IMR-90 (cell line): ENCODE measurements at regions not wholly inside any gene's neighbourhood (a gene's known extent, or its start where the extent isn't known, plus 50 kb on each side); places are given as distances from the start of the nearest gene placed in this dataset.

Source experiments
- ATAC-seq: fragments of 200-7000 bp; cut with Tn5 transposase; 2 replicates; pipeline ENCODE4 v1.9.1; 2020; ENCODE audit warnings: low read depth, mild to moderate bottlenecking, moderate library complexity
- BruUV-seq: library from RNA; stranded (reverse); fragments of 400-500 nt; replicated peaks from 2 replicates; lab custom pipeline; 2021; lab: Mats Ljungman, UMichigan
- CTCF ChIA-PET: fragments of 300-600 bp; formaldehyde crosslinking; extraction: SDS; loops from one replicate; lab custom pipeline; 2021; ENCODE audit warnings: antibody characterized with exemption; lab: Yijun Ruan, JAX
- POLR2A ChIA-PET: fragments of 300-600 bp; sonication (Branson Sonifier 250); formaldehyde crosslinking; loops from one replicate; lab custom pipeline; 2022; ENCODE audit warnings: antibody characterized with exemption; ENCODE audit not compliant: unreplicated experiment; lab: Charles Lee
- DNase-seq: peaks from one replicate; pipeline ENCODE4 v3.0.0; 2013
- H2AFZ ChIP-seq: replicated peaks from 2 replicates; pipeline ENCODE3; 2013; ENCODE audit warnings: low read length, mild to moderate bottlenecking; ENCODE audit not compliant: poor library complexity
- H2AK5ac ChIP-seq: 2 replicates; pipeline ENCODE4 v1.6.1; 2013; ENCODE audit warnings: low read depth, low read length, inconsistent platforms
- H2AK9ac ChIP-seq: replicated peaks from 2 replicates; pipeline ENCODE3; 2013; ENCODE audit warnings: mild to moderate bottlenecking, low read depth, low read length, moderate library complexity; ENCODE audit not compliant: poor library complexity
- H2BK120ac ChIP-seq: 2 replicates; pipeline ENCODE4 v1.6.1; 2013; ENCODE audit warnings: low read depth, low read length, inconsistent platforms
- H2BK15ac ChIP-seq: 3 replicates; pipeline ENCODE4 v1.6.1; 2013; ENCODE audit warnings: low read depth, low read length, inconsistent platforms
- H2BK20ac ChIP-seq: 2 replicates; pipeline ENCODE4 v1.6.1; 2013; ENCODE audit warnings: low read depth, mild to moderate bottlenecking, inconsistent platforms, low read length, moderate library complexity
- H2BK5ac ChIP-seq: 2 replicates; pipeline ENCODE4 v1.6.1; 2013; ENCODE audit warnings: mild to moderate bottlenecking, low read depth, low read length, inconsistent platforms; ENCODE audit not compliant: poor library complexity, severe bottlenecking
- H3K14ac ChIP-seq: replicated peaks from 2 replicates; pipeline ENCODE4 v1.6.1; 2013; ENCODE audit warnings: low read depth, low read length, inconsistent platforms
- H3K18ac ChIP-seq: 2 replicates; pipeline ENCODE4 v1.6.1; 2013; ENCODE audit warnings: low read depth, low read length, control low read depth
- H3K23ac ChIP-seq: 2 replicates; pipeline ENCODE4 v1.6.1; 2013; ENCODE audit warnings: low read depth, low read length, inconsistent platforms
- H3K27ac ChIP-seq: 2 replicates; pipeline ENCODE4 v1.5.1; 2013; ENCODE audit warnings: mild to moderate bottlenecking, control low read depth, low read length; ENCODE audit not compliant: insufficient read depth
- H3K27me3 ChIP-seq: 2 replicates; pipeline ENCODE4 v1.6.1; 2013; ENCODE audit warnings: low read length; ENCODE audit not compliant: control insufficient read depth, insufficient read depth
- H3K36me3 ChIP-seq: 2 replicates; pipeline ENCODE4 v1.6.1; 2013; ENCODE audit warnings: low read length, mixed read lengths; ENCODE audit not compliant: control insufficient read depth, insufficient read depth
- H3K4ac ChIP-seq: 2 replicates; pipeline ENCODE4 v1.6.1; 2013; ENCODE audit warnings: low read depth, low read length, inconsistent platforms
- H3K4me1 ChIP-seq: 2 replicates; pipeline ENCODE4 v1.6.1; 2013; ENCODE audit warnings: low read length, mixed read lengths; ENCODE audit not compliant: control insufficient read depth, insufficient read depth
- H3K4me2 ChIP-seq: 2 replicates; pipeline ENCODE4 v1.6.1; 2013; ENCODE audit warnings: low read depth, mild to moderate bottlenecking, control low read depth, low read length, moderate library complexity
- H3K4me3 ChIP-seq: 2 replicates; pipeline ENCODE4 v1.5.1; 2013; ENCODE audit warnings: low read depth, mild to moderate bottlenecking, control low read depth, low read length, moderate library complexity; ENCODE audit not compliant: insufficient read depth
- H3K56ac ChIP-seq: 2 replicates; pipeline ENCODE4 v1.6.1; 2013; ENCODE audit warnings: low read length, inconsistent platforms; ENCODE audit not compliant: insufficient read depth; ENCODE audit errors: extremely low read depth
- H3K79me1 ChIP-seq, 2 experiments: 2 replicates each; pipeline ENCODE4 v1.6.1; 2013; ENCODE audit warnings: low read length in 2 of 2, inconsistent platforms in 1 of 2, low read depth in 1 of 2
- H3K9ac ChIP-seq: 2 replicates; pipeline ENCODE4 v1.6.1; 2013; ENCODE audit warnings: low read depth, low read length, control low read depth
- H3K9me1 ChIP-seq: 2 replicates; pipeline ENCODE4 v1.6.1; 2013; ENCODE audit warnings: low read length, inconsistent platforms; ENCODE audit not compliant: insufficient read depth
- H3K9me3 ChIP-seq: 2 replicates; pipeline ENCODE4 v1.6.1; 2013; ENCODE audit warnings: low read length; ENCODE audit not compliant: control insufficient read depth, insufficient read depth
- H4K20me1 ChIP-seq: 2 replicates; pipeline ENCODE4 v1.6.1; 2013; ENCODE audit warnings: low read length, inconsistent platforms; ENCODE audit not compliant: insufficient read depth
- H4K5ac ChIP-seq: 2 replicates; pipeline ENCODE4 v1.6.1; 2013; ENCODE audit warnings: mild to moderate bottlenecking, low read depth, low read length, control low read depth
- H4K8ac ChIP-seq, 2 experiments: 2 replicates each; pipeline ENCODE4 v1.6.1; 2013; ENCODE audit warnings: low read depth in 2 of 2, low read length in 2 of 2, control low read depth in 1 of 2, inconsistent platforms in 1 of 2
- H4K91ac ChIP-seq: 2 replicates; pipeline ENCODE4 v1.6.1; 2013; ENCODE audit warnings: low read depth, low read length, inconsistent platforms; ENCODE audit not compliant: insufficient read depth
- CEBPB ChIP-seq: IDR thresholded peaks from 2 replicates; pipeline ENCODE4 v1.6.1; 2012; ENCODE audit warnings: low read depth, low read length, improper control_type of control experiment
- CHD1 ChIP-seq: IDR thresholded peaks from 2 replicates; pipeline ENCODE4 v1.6.1; 2012; ENCODE audit warnings: low read depth, low read length, improper control_type of control experiment
- FOS ChIP-seq: fragments of 150-350 bp; IDR thresholded peaks from 2 replicates; pipeline ENCODE4 v1.6.1; 2016; ENCODE audit warnings: low read depth, low read length
- MAZ ChIP-seq: IDR thresholded peaks from 2 replicates; pipeline ENCODE4 v1.6.1; 2012; ENCODE audit warnings: low read depth, mild to moderate bottlenecking, low read length, improper control_type of control experiment, moderate library complexity, borderline replicate concordance
- MXI1 ChIP-seq: IDR thresholded peaks from 2 replicates; pipeline ENCODE4 v1.6.1; 2012; ENCODE audit warnings: low read depth, mild to moderate bottlenecking, low read length, moderate library complexity, borderline replicate concordance
- NFE2L2 ChIP-seq: fragments of 150-350 bp; IDR thresholded peaks from 2 replicates; pipeline ENCODE4 v1.6.1; 2016; ENCODE audit warnings: low read depth, mild to moderate bottlenecking, low read length
- POLR2A ChIP-seq: IDR thresholded peaks from 2 replicates; pipeline ENCODE4 v1.6.1; 2012; ENCODE audit warnings: mild to moderate bottlenecking, low read depth, low read length
- RAD21 ChIP-seq: IDR thresholded peaks from 2 replicates; pipeline ENCODE4 v1.6.1; 2012; ENCODE audit warnings: low read length, improper control_type of control experiment
- RCOR1 ChIP-seq: IDR thresholded peaks from 2 replicates; pipeline ENCODE4 v1.6.1; 2012; ENCODE audit warnings: mild to moderate bottlenecking, low read length, improper control_type of control experiment; ENCODE audit not compliant: insufficient replicate concordance
- RFX5 ChIP-seq: IDR thresholded peaks from 2 replicates; pipeline ENCODE4 v1.8.0; 2012; ENCODE audit warnings: low read depth, mild to moderate bottlenecking, low read length, moderate library complexity
- SMC3 ChIP-seq: fragments of 150-350 bp; IDR thresholded peaks from 2 replicates; pipeline ENCODE4 v1.6.1; 2016; ENCODE audit warnings: low read depth, mild to moderate bottlenecking, antibody characterized with exemption, low read length, moderate library complexity
- WGBS, 2 experiments: methylation state at CpG; one replicate each; pipeline versions ENCODE4 v1.1.5 to v1.1.7; 2013; ENCODE audit warnings: missing lambda C conversion rate in 2 of 2; ENCODE audit not compliant: insufficient read length in 1 of 2; ENCODE audit errors: extremely low coverage in 2 of 2; 5-methylcytosine and 5-hydroxymethylcytosine counted together
- dilution Hi-C: fragments of 300-500 bp; cut with HindIII; formaldehyde crosslinking; loops from one replicate; pipeline ENCODE4 v1.14.3; 2018; ENCODE audit warnings: low sequenced_read_pairs; ENCODE audit not compliant: unreplicated experiment
- in situ Hi-C: fragments of 300-500 bp; cut with MboI; formaldehyde crosslinking; loops from 3 replicates; pipeline ENCODE4 v1.14.3; 2019; ENCODE audit warnings: low sequenced_read_pairs, inconsistent platforms, mixed read lengths
- intact Hi-C: fragments of 100-400 bp; cut with micrococcal nuclease; formaldehyde crosslinking; loops from 2 replicates; pipeline ENCODE4 v1.10.0; 2022
- TF ChIP-seq, protein P1 (sequence below): fragments of 150-350 bp; IDR thresholded peaks from 2 replicates; pipeline ENCODE4 v1.6.1; 2016; ENCODE audit warnings: low read depth, mild to moderate bottlenecking, low read length, moderate library complexity, borderline replicate concordance
- TF ChIP-seq, protein P2 (sequence below): conservative IDR thresholded peaks from 2 replicates; pipeline ENCODE4 v1.5.1; 2012; ENCODE audit warnings: mild to moderate bottlenecking, low read depth, low read length, improper control_type of control experiment
- TF ChIP-seq, protein P3 (sequence below): fragments of 150-350 bp; IDR thresholded peaks from 2 replicates; pipeline ENCODE4 v1.6.1; 2017; ENCODE audit warnings: mild to moderate bottlenecking, antibody characterized with exemption, low read length, low read depth

DNA sequence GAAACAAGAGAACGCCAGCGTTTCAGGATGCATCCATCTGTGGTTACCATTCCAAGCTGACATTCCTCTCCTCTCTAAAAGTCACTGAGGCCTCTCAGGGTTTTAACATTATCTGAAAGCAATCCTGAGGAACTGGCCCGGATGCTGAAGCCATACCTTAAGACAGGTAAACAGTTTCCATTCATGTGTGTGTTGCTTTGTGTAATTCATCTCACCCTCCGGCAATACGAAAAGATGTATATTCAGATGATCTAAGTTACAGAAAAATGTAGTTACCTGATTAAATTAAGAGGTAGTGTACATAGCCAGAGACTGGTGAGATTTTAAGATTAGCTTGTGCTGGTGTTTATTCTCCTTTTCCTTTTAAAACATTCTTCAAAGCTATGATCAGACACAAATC lies 68.4 kb upstream of the BACH2 start:
- Histone ChIP-seq H3K27ac (no peak overlapping the region), H2AK9ac (no peak overlapping the region), H3K56ac (no peak overlapping the region), H3K9ac (no peak overlapping the region), H3K36me3 (no peaks in the 10 kb centered on the region), H3K4me1 (peaks cover 3% of the 10 kb centered on the region), H3K27me3 (no peaks in the 10 kb centered on the region; the same call in 1 of the 2 replicates), H3K14ac (no peak overlapping the region), H2BK120ac (no peak overlapping the region), H3K4ac (no peak overlapping the region), H4K5ac (no peak overlapping the region), H3K9me1 (0 out of 2 replicates have a peak, but pooled peaks cover 6% of the 10 kb centered on the region), H2AK5ac (no peak overlapping the region), H2BK20ac (no peak overlapping the region), H2BK5ac (no peak overlapping the region), H4K8ac (no peak overlapping the region), H2AFZ (no peak overlapping the region), H2BK15ac (no peak overlapping the region), H3K23ac (no peak overlapping the region), H3K4me3 (no peak overlapping the region), H4K91ac (no peak overlapping the region), H3K79me1 (no peaks in the 10 kb centered on the region), H3K4me2 (no peak overlapping the region), H3K9me3 (peaks cover 4% of the 10 kb centered on the region), H4K20me1 (peaks cover 4% of the 10 kb centered on the region; the same call in 1 of the 2 replicates), H3K18ac (no peak overlapping the region)
- TF ChIP-seq SMC3 (no peak), MXI1 (no peak), NFE2L2 (no peak), RAD21 (no peak), FOS (no peak), MAZ (no peak), RCOR1 (no peak), CHD1 (no peak), POLR2A (no peak), CEBPB (no peak), RFX5 (no peak)
- TF ChIP-seq, protein P1, sequence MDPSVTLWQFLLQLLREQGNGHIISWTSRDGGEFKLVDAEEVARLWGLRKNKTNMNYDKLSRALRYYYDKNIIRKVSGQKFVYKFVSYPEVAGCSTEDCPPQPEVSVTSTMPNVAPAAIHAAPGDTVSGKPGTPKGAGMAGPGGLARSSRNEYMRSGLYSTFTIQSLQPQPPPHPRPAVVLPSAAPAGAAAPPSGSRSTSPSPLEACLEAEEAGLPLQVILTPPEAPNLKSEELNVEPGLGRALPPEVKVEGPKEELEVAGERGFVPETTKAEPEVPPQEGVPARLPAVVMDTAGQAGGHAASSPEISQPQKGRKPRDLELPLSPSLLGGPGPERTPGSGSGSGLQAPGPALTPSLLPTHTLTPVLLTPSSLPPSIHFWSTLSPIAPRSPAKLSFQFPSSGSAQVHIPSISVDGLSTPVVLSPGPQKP = no peak
- TF ChIP-seq, protein P2, sequence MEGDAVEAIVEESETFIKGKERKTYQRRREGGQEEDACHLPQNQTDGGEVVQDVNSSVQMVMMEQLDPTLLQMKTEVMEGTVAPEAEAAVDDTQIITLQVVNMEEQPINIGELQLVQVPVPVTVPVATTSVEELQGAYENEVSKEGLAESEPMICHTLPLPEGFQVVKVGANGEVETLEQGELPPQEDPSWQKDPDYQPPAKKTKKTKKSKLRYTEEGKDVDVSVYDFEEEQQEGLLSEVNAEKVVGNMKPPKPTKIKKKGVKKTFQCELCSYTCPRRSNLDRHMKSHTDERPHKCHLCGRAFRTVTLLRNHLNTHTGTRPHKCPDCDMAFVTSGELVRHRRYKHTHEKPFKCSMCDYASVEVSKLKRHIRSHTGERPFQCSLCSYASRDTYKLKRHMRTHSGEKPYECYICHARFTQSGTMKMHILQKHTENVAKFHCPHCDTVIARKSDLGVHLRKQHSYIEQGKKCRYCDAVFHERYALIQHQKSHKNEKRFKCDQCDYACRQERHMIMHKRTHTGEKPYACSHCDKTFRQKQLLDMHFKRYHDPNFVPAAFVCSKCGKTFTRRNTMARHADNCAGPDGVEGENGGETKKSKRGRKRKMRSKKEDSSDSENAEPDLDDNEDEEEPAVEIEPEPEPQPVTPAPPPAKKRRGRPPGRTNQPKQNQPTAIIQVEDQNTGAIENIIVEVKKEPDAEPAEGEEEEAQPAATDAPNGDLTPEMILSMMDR = no peak
- TF ChIP-seq, protein P3, sequence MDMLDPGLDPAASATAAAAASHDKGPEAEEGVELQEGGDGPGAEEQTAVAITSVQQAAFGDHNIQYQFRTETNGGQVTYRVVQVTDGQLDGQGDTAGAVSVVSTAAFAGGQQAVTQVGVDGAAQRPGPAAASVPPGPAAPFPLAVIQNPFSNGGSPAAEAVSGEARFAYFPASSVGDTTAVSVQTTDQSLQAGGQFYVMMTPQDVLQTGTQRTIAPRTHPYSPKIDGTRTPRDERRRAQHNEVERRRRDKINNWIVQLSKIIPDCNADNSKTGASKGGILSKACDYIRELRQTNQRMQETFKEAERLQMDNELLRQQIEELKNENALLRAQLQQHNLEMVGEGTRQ = no peak
- POLR2A ChIA-PET = no interaction called here
- in situ Hi-C loops (no loop called here), intact Hi-C loops (no loop called here), dilution Hi-C loops (no loop called here)
- DNase-seq (no peak), ATAC-seq (no peak)
- WGBS, 2 experiments = no CpG with 5 or more reads among the region's 5 CpGs
- CTCF ChIA-PET = no interaction called here
- BruUV-seq = no TSS peak
